ENCODE measurements at regions not wholly inside any gene's neighbourhood (a gene's known extent, or its start where the extent isn't known, plus 50 kb on each side); places are given as distances from the start of the nearest gene placed in this dataset.
A peak's percentile ranks its signal among the peaks of the same experiment; 100 is the strongest.
"Not testable (repeated sequence)": the region's sequence is repeated elsewhere in the genome, so short reads cannot be mapped to it uniquely, and the experiment has no call there.

- no peak overlapping the region for H3K27ac ChIP-seq (ENCODE audit: low read length)
- H3K27me3 ChIP-seq (ENCODE audit: control insufficient read depth, insufficient read depth), result no peaks in the 10 kb centered on the region
- no peaks in the 10 kb centered on the region for H3K4me1 ChIP-seq (ENCODE audit: control insufficient read depth, insufficient read depth, low read length)
- WGBS, result 3% methylated on average over 26 of the region's 26 CpGs
- no peaks in the 10 kb centered on the region for H3K9me3 ChIP-seq (ENCODE audit: control insufficient read depth, low read length)
- ATAC-seq (peak; percentile 57 to 71), DNase-seq (peak in 2 of 3 donors; percentile 77 to 78)
- peak overlapping the region; percentile 12 for H3K4me3 ChIP-seq (ENCODE audit: low read length)
- intact Hi-C loops (cut with DNase I), result no loop called here
Observed at GRCh38 chr6:166253778-166254204, 54.4 kb downstream of the PRR18 start.

- intact Hi-C loops (cut with DNase I), result no loop called here
- peak in 1 of 3 donors; percentile 68 for DNase-seq
- H3K9me3 ChIP-seq (ENCODE audit: control insufficient read depth, low read length), result no peaks in the 10 kb centered on the region
- no peaks in the 10 kb centered on the region for H3K27me3 ChIP-seq (ENCODE audit: control insufficient read depth, insufficient read depth)
- WGBS, result 1% methylated on average over 38 of the region's 38 CpGs
- no peak overlapping the region for H3K27ac ChIP-seq (ENCODE audit: low read length)
- no peaks in the 10 kb centered on the region for H3K4me1 ChIP-seq (ENCODE audit: control insufficient read depth, insufficient read depth, low read length)
- ATAC-seq, result peak; percentile 70 to 75
- peak overlapping the region; percentile 12 for H3K4me3 ChIP-seq (ENCODE audit: low read length)
Observed at GRCh38 chr6:166253281-166253681, 54.9 kb downstream of the PRR18 start.

GRCh38 chr6:166252601-166253000 is 55.6 kb downstream of the PRR18 start:
- DNase-seq (no peak), ATAC-seq (peak; percentile 13 to 31)
- Histone ChIP-seq H3K4me1 (ENCODE audit: control insufficient read depth, insufficient read depth, low read length) (no peaks in the 10 kb centered on the region), H3K9me3 (ENCODE audit: control insufficient read depth, low read length) (no peaks in the 10 kb centered on the region), H3K27ac (ENCODE audit: low read length) (no peak overlapping the region), H3K4me3 (ENCODE audit: low read length) (no peak overlapping the region), H3K27me3 (ENCODE audit: control insufficient read depth, insufficient read depth) (no peaks in the 10 kb centered on the region)
- WGBS, result 88% methylated on average over 27 of the region's 27 CpGs
- intact Hi-C loops (cut with DNase I), result no loop called here

- no peaks in the 10 kb centered on the region for H3K9me3 ChIP-seq (ENCODE audit: control insufficient read depth, low read length)
- DNase-seq (no peak), ATAC-seq (no peak)
- H3K27me3 ChIP-seq (ENCODE audit: control insufficient read depth, insufficient read depth), result no peaks in the 10 kb centered on the region
- no peak overlapping the region for H3K4me3 ChIP-seq (ENCODE audit: low read length)
- 56% methylated on average over 6 of the region's 6 CpGs for WGBS
- no peak overlapping the region for H3K27ac ChIP-seq (ENCODE audit: low read length)
- no peaks in the 10 kb centered on the region for H3K4me1 ChIP-seq (ENCODE audit: control insufficient read depth, insufficient read depth, low read length)
- intact Hi-C loops (cut with DNase I), result no loop called here
Observed at GRCh38 chr6:166251655-166252054, 56.5 kb downstream of the PRR18 start.

GRCh38 chr6:166251211-166251610 is 57.0 kb downstream of the PRR18 start:
- DNase-seq, result no peak
- Histone ChIP-seq H3K4me3 (ENCODE audit: low read length) (no peak overlapping the region), H3K9me3 (ENCODE audit: control insufficient read depth, low read length) (no peaks in the 10 kb centered on the region), H3K4me1 (ENCODE audit: control insufficient read depth, insufficient read depth, low read length) (no peaks in the 10 kb centered on the region), H3K27me3 (ENCODE audit: control insufficient read depth, insufficient read depth) (no peaks in the 10 kb centered on the region), H3K27ac (ENCODE audit: low read length) (no peak overlapping the region)
- 53% methylated on average over 3 of the region's 3 CpGs for WGBS
- intact Hi-C loops (cut with DNase I), result no loop called here
- ATAC-seq, result no peak

- H3K9me3 ChIP-seq (ENCODE audit: control insufficient read depth, low read length); intact Hi-C loops (cut with DNase I); H3K27ac ChIP-seq (ENCODE audit: low read length); H3K4me1 ChIP-seq (ENCODE audit: control insufficient read depth, insufficient read depth, low read length); DNase-seq; ATAC-seq; H3K27me3 ChIP-seq (ENCODE audit: control insufficient read depth, insufficient read depth); H3K4me3 ChIP-seq (ENCODE audit: low read length): not testable (repeated sequence)
- 86% methylated on average over 16 of the region's 16 CpGs for WGBS
Observed at GRCh38 chr6:166249061-166249785, 59.0 kb downstream of the PRR18 start.

GRCh38 chr6:166245148-166245547 is 63.0 kb downstream of the PRR18 start:
- intact Hi-C loops (cut with DNase I), result no loop called here
- ATAC-seq (no peak), DNase-seq (no peak)
- 54% methylated on average over 5 of the region's 5 CpGs for WGBS
- Histone ChIP-seq H3K4me1 (ENCODE audit: control insufficient read depth, insufficient read depth, low read length) (no peaks in the 10 kb centered on the region), H3K4me3 (ENCODE audit: low read length) (no peak overlapping the region), H3K27ac (ENCODE audit: low read length) (no peak overlapping the region), H3K27me3 (ENCODE audit: control insufficient read depth, insufficient read depth) (no peaks in the 10 kb centered on the region), H3K9me3 (ENCODE audit: control insufficient read depth, low read length) (no peaks in the 10 kb centered on the region)

GRCh38 chr6:166244353-166245045 is 63.7 kb downstream of the PRR18 start:
- 57% methylated on average over 11 of the region's 11 CpGs for WGBS
- Histone ChIP-seq H3K4me3 (ENCODE audit: low read length) (no peak overlapping the region), H3K27me3 (ENCODE audit: control insufficient read depth, insufficient read depth) (no peaks in the 10 kb centered on the region), H3K4me1 (ENCODE audit: control insufficient read depth, insufficient read depth, low read length) (no peaks in the 10 kb centered on the region), H3K27ac (ENCODE audit: low read length) (no peak overlapping the region), H3K9me3 (ENCODE audit: control insufficient read depth, low read length) (no peaks in the 10 kb centered on the region)
- DNase-seq (no peak), ATAC-seq (no peak)
- intact Hi-C loops (cut with DNase I), result no loop called here

GRCh38 chr6:166242888-166243287 is 65.3 kb downstream of the PRR18 start:
- Histone ChIP-seq H3K9me3 (ENCODE audit: control insufficient read depth, low read length) (no peaks in the 10 kb centered on the region), H3K27ac (ENCODE audit: low read length) (no peak overlapping the region), H3K4me3 (ENCODE audit: low read length) (no peak overlapping the region), H3K27me3 (ENCODE audit: control insufficient read depth, insufficient read depth) (no peaks in the 10 kb centered on the region), H3K4me1 (ENCODE audit: control insufficient read depth, insufficient read depth, low read length) (no peaks in the 10 kb centered on the region)
- DNase-seq (no peak), ATAC-seq (no peak)
- intact Hi-C loops (cut with DNase I), result no loop called here
- WGBS, result 74% methylated on average over 4 of the region's 4 CpGs

GRCh38 chr6:166241974-166242373 is 66.2 kb downstream of the PRR18 start:
- intact Hi-C loops (cut with DNase I), result no loop called here
- 83% methylated on average over 6 of the region's 6 CpGs for WGBS
- DNase-seq (no peak), ATAC-seq (no peak)
- no peaks in the 10 kb centered on the region for H3K27me3 ChIP-seq (ENCODE audit: control insufficient read depth, insufficient read depth)
- H3K4me1 ChIP-seq (ENCODE audit: control insufficient read depth, insufficient read depth, low read length), result no peaks in the 10 kb centered on the region
- H3K4me3 ChIP-seq (ENCODE audit: low read length), result no peak overlapping the region
- no peaks in the 10 kb centered on the region for H3K9me3 ChIP-seq (ENCODE audit: control insufficient read depth, low read length)
- H3K27ac ChIP-seq (ENCODE audit: low read length), result no peak overlapping the region

GRCh38 chr6:166240889-166241288 is 67.3 kb downstream of the PRR18 start:
- Histone ChIP-seq H3K4me3 (ENCODE audit: low read length) (no peak overlapping the region), H3K9me3 (ENCODE audit: control insufficient read depth, low read length) (no peaks in the 10 kb centered on the region), H3K27me3 (ENCODE audit: control insufficient read depth, insufficient read depth) (no peaks in the 10 kb centered on the region), H3K4me1 (ENCODE audit: control insufficient read depth, insufficient read depth, low read length) (no peaks in the 10 kb centered on the region), H3K27ac (ENCODE audit: low read length) (no peak overlapping the region)
- DNase-seq (no peak), ATAC-seq (no peak)
- intact Hi-C loops (cut with DNase I), result no loop called here
- WGBS, result 46% methylated on average over 11 of the region's 11 CpGs
